KMS-11 (cell line): ENCODE measurements at regions not wholly inside any gene's neighbourhood (a gene's known extent, or its start where the extent isn't known, plus 50 kb on each side); places are given as distances from the start of the nearest gene placed in this dataset.

ENCODE experiments used
- H2AFZ ChIP-seq: fragments of 200-600 bp; sonication (generic); 2 replicates; pipeline ENCODE4 v1.6.1; 2016; ENCODE audit warnings: antibody characterized with exemption, mixed run types, low read depth
- H3K27ac ChIP-seq: fragments of 200-600 bp; sonication (generic); 2 replicates; pipeline ENCODE4 v1.6.1; 2016; ENCODE audit warnings: mild to moderate bottlenecking, mixed run types
- H3K27me3 ChIP-seq: fragments of 200-600 bp; sonication (generic); 2 replicates; pipeline ENCODE4 v1.6.1; 2017; ENCODE audit warnings: mild to moderate bottlenecking, low read depth, mixed run types, moderate library complexity; ENCODE audit not compliant: insufficient read depth
- H3K36me3 ChIP-seq: fragments of 200-600 bp; sonication (generic); 2 replicates; pipeline ENCODE4 v1.6.1; 2017; ENCODE audit warnings: mild to moderate bottlenecking, mixed run types; ENCODE audit not compliant: insufficient read depth
- H3K4me1 ChIP-seq: fragments of 200-600 bp; sonication (generic); 2 replicates; pipeline ENCODE4 v1.6.1; 2016; ENCODE audit warnings: mild to moderate bottlenecking, low read depth, mixed run types; ENCODE audit not compliant: poor library complexity, severe bottlenecking
- H3K4me2 ChIP-seq: fragments of 200-600 bp; sonication (generic); 2 replicates; pipeline ENCODE4 v1.7.0; 2016; ENCODE audit warnings: mild to moderate bottlenecking, mixed run types
- H3K4me3 ChIP-seq: fragments of 200-600 bp; sonication (generic); IDR thresholded peaks from 2 replicates; pipeline ENCODE4 v1.6.1; 2017; ENCODE audit warnings: low read depth, low read length, mixed read lengths; ENCODE audit not compliant: insufficient read depth
- H3K79me2 ChIP-seq: fragments of 200-600 bp; sonication (generic); 2 replicates; pipeline ENCODE4 v1.6.1; 2016; ENCODE audit warnings: low read depth, mixed run types; ENCODE audit not compliant: insufficient read depth
- H3K9ac ChIP-seq: fragments of 200-600 bp; sonication (generic); 2 replicates; pipeline ENCODE4 v1.6.1; 2016; ENCODE audit warnings: mild to moderate bottlenecking, mixed run types
- H4K20me1 ChIP-seq: fragments of 200-600 bp; sonication (generic); 2 replicates; pipeline ENCODE4 v1.6.1; 2016; ENCODE audit warnings: mild to moderate bottlenecking, mixed run types; ENCODE audit not compliant: insufficient read depth
- CTCF ChIP-seq: fragments of 200-600 bp; sonication (generic); conservative IDR thresholded peaks from 2 replicates; pipeline ENCODE4 v1.6.1; 2017; ENCODE audit warnings: low read depth, mild to moderate bottlenecking, antibody characterized with exemption, low read length, moderate library complexity, mixed read lengths

- H3K4me1 ChIP-seq, result no peaks in the 10 kb centered on the region
Observed at GRCh38 chr7:18288322-18289037, 207.1 kb upstream of the HDAC9 start.

GRCh38 chr7:18289788-18290187 lies 205.8 kb upstream of the HDAC9 start:
- no peaks in the 10 kb centered on the region for H3K36me3 ChIP-seq
- H3K4me3 ChIP-seq, result no peak overlapping the region
- no peaks in the 10 kb centered on the region for H4K20me1 ChIP-seq
- H3K4me1 ChIP-seq, result no peaks in the 10 kb centered on the region
- H2AFZ ChIP-seq, result no peak overlapping the region
- H3K27me3 ChIP-seq, result no peaks in the 10 kb centered on the region
- H3K9ac ChIP-seq, result no peak overlapping the region
- TF ChIP-seq CTCF, result no peak
- H3K4me2 ChIP-seq, result no peak overlapping the region
- no peaks in the 10 kb centered on the region for H3K79me2 ChIP-seq
- no peak overlapping the region for H3K27ac ChIP-seq

More at GRCh38 chr7:18288322-18289037, 207.1 kb upstream of the HDAC9 start:
- Histone ChIP-seq H3K9ac (no peak overlapping the region), H2AFZ (no peak overlapping the region), H3K27me3 (no peaks in the 10 kb centered on the region), H3K4me2 (no peak overlapping the region), H3K27ac (no peak overlapping the region), H3K79me2 (no peaks in the 10 kb centered on the region), H3K4me3 (no peak overlapping the region), H3K36me3 (no peaks in the 10 kb centered on the region), H4K20me1 (no peaks in the 10 kb centered on the region)
- TF ChIP-seq CTCF, result no peak

GRCh38 chr7:18290223-18290622 lies 205.3 kb upstream of the HDAC9 start:
- Histone ChIP-seq H3K4me2 (no peak overlapping the region), H3K9ac (no peak overlapping the region), H3K79me2 (no peaks in the 10 kb centered on the region), H3K4me1 (no peaks in the 10 kb centered on the region), H3K27me3 (no peaks in the 10 kb centered on the region), H4K20me1 (no peaks in the 10 kb centered on the region), H3K4me3 (no peak overlapping the region), H2AFZ (no peak overlapping the region), H3K27ac (no peak overlapping the region), H3K36me3 (no peaks in the 10 kb centered on the region)
- no peak for TF ChIP-seq CTCF

GRCh38 chr7:18290865-18291264 lies 204.7 kb upstream of the HDAC9 start:
- Histone ChIP-seq H4K20me1 (no peaks in the 10 kb centered on the region), H3K4me1 (no peaks in the 10 kb centered on the region), H3K79me2 (no peaks in the 10 kb centered on the region), H3K9ac (no peak overlapping the region), H2AFZ (no peak overlapping the region), H3K4me3 (no peak overlapping the region), H3K27ac (no peak overlapping the region), H3K27me3 (no peaks in the 10 kb centered on the region), H3K36me3 (no peaks in the 10 kb centered on the region), H3K4me2 (no peak overlapping the region)
- no peak for TF ChIP-seq CTCF
